Stimulated activated memory B cell treated with anti-CD40 and anti-IgM and Interleukin-4, amounts not matched to agents 10 μg/mL and 1 μg/mL and 100 μg/mL, for 72 hours (primary cell): ENCODE measurements at regions not wholly inside any gene's neighbourhood (a gene's known extent, or its start where the extent isn't known, plus 50 kb on each side); places are given as distances from the start of the nearest gene placed in this dataset.

Experiments used
- ATAC-seq: fragments of 150-1000 bp; cut with Tn5 transposase; 2 replicates; pipeline ENCODE4 v1.10.0; 2021
- H3K27ac Mint-ChIP-seq: one replicate; pipeline ENCODE4 v1.8.0; 2022; ENCODE audit warnings: mild to moderate bottlenecking, mixed read lengths
- H3K27me3 Mint-ChIP-seq: one replicate; pipeline ENCODE4 v1.8.0; 2022; ENCODE audit warnings: mixed read lengths
- H3K36me3 Mint-ChIP-seq: one replicate; pipeline ENCODE4 v1.8.0; 2022; ENCODE audit warnings: mixed read lengths
- H3K4me1 Mint-ChIP-seq: one replicate; pipeline ENCODE4 v1.8.0; 2022; ENCODE audit warnings: mixed read lengths
- H3K4me3 Mint-ChIP-seq: one replicate; pipeline ENCODE4 v1.8.0; 2022; ENCODE audit warnings: mild to moderate bottlenecking, moderate library complexity, mixed read lengths
- H3K9me3 Mint-ChIP-seq: one replicate; pipeline ENCODE4 v1.8.0; 2022; ENCODE audit warnings: mixed read lengths

DNA sequence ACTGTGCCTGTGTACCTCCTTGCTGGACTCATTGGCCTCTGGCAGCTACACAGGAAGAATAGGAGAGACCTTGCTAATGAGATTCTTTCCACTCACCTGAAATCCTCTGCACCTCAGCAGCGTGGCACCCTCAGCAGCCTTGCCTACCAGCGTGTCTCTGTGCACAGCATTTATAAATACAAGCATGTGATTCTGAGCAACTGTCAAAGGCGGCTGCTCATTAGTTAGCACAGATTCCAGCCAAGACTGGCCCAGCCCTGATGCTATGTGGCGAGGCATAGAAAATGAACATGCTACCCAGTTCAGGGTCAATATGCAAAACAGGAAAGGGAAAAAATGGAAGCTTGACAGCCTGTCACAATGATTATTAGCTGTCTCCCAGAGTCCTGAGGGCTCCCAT is 298.0 kb downstream of the C4orf33 start:
- H3K27me3 Mint-ChIP-seq: no peaks in the 10 kb centered on the region
- peaks cover 1% of the 10 kb centered on the region for H3K9me3 Mint-ChIP-seq
- ATAC-seq: no peak
- no peaks in the 10 kb centered on the region for H3K4me1 Mint-ChIP-seq
- H3K36me3 Mint-ChIP-seq: no peaks in the 10 kb centered on the region
- no peak overlapping the region for H3K27ac Mint-ChIP-seq
- H3K4me3 Mint-ChIP-seq: no peak overlapping the region

DNA sequence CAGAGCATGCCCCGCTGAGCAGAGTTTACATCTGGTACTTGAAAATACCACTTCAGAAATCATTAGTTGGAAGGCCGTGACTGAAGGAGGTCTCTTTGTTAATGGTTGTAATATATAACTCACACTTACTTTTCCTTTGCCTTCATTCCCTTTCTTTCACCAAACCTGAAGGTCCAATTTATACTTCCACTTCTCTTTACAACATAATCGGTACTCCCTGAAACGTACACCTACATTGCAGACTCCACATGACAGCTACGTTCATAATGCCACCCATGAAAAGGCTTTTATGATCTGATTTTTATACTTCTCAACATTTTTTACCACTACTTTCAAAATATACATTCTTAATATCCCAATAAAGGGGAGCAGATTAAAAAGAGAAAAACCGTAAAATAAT is 298.7 kb downstream of the C4orf33 start:
- no peaks in the 10 kb centered on the region for H3K36me3 Mint-ChIP-seq
- H3K4me1 Mint-ChIP-seq: no peaks in the 10 kb centered on the region
- ATAC-seq: no peak
- H3K27ac Mint-ChIP-seq: no peak overlapping the region
- no peaks in the 10 kb centered on the region for H3K27me3 Mint-ChIP-seq
- H3K4me3 Mint-ChIP-seq: no peak overlapping the region
- H3K9me3 Mint-ChIP-seq: peaks cover 5% of the 10 kb centered on the region

DNA sequence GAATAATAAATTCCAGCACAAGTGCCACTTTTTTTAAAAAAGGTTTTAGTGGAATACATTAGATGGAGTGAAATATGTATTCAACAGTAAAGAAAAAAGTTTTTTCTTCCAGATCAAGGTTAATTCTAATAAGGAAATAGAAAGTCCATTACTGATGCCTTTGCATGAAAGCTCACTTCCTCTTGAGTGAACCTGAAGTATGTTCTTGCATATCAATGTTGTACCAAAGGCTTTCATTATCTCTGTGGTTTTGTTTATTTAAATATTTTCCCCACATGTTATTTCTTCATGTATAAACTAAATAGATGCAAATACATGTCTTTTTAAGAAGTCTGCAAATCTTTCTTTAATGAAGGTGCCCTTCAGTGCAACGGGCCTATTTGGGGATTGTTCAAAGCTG is 307.9 kb downstream of the C4orf33 start:
- Mint-ChIP-seq H3K9me3 (peaks cover 5% of the 10 kb centered on the region), H3K36me3 (no peaks in the 10 kb centered on the region), H3K4me3 (no peak overlapping the region), H3K27me3 (no peaks in the 10 kb centered on the region), H3K4me1 (no peaks in the 10 kb centered on the region), H3K27ac (no peak overlapping the region)
- ATAC-seq: no peak

DNA sequence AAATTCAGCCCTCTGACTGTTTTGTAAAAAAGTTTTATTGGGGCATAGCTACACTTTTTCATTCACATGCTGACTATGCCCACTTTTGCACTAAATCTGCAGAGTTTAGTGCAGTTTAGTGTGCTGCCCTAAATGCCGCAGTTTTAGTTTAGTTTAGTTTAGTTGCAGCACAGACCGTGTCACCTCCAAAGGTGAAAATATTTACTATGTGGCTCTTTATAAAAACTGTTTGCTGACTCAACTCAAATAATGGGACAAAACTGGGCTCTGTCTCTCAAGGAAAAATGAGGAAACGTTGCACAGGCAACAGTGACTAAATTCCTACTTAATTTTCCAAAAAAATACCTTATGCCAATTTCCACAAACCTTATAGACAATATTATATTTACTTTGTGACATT is 314.2 kb downstream of the C4orf33 start:
- no peaks in the 10 kb centered on the region for H3K36me3 Mint-ChIP-seq
- no peak overlapping the region for H3K4me3 Mint-ChIP-seq
- H3K9me3 Mint-ChIP-seq: no peaks in the 10 kb centered on the region
- ATAC-seq: no peak
- no peak overlapping the region for H3K27ac Mint-ChIP-seq
- H3K27me3 Mint-ChIP-seq: no peaks in the 10 kb centered on the region
- H3K4me1 Mint-ChIP-seq: no peaks in the 10 kb centered on the region

DNA sequence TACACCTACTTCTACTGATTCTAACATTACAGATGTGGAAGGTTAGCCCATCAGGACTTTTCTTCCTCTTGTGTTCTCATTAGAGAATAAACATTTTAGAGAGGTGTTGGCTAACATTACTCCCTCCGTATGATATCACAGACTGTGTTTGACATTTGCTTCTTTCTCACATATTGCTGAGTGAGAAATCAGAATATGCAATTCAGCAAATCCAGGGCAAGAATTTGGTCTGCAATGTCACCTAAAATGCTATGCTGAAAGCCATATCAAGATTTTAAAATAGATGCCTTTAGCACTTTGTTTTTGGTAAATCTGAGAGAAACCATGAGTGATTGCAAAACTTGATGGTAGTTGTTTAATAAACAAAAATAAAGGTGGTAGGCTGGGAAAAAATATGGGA is 319.1 kb downstream of the C4orf33 start:
- ATAC-seq: no peak
- Mint-ChIP-seq H3K4me3 (no peak overlapping the region), H3K27me3 (no peaks in the 10 kb centered on the region), H3K9me3 (peaks cover 3% of the 10 kb centered on the region), H3K36me3 (no peaks in the 10 kb centered on the region), H3K27ac (no peak overlapping the region), H3K4me1 (no peaks in the 10 kb centered on the region)

DNA sequence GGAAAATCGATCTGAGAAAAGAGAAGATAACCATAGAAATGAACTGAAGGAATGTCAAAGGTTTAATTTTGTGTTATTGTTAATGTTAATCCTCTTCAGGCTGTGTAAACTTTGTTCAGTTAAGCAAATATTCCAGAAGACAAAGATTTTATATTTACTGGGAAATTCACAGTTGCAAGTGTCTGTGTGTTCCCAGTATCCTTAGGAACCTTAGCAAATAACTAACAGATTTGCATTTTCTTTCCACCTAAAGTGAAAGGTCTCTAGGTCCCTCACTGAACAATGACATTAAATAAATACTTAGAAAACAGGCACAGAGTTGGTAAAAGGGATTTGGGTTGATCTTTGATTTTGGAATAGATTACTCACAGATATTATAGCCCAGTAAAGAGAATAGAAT is 324.7 kb downstream of the C4orf33 start:
- no peaks in the 10 kb centered on the region for H3K36me3 Mint-ChIP-seq
- no peak overlapping the region for H3K4me3 Mint-ChIP-seq
- H3K4me1 Mint-ChIP-seq: no peaks in the 10 kb centered on the region
- no peaks in the 10 kb centered on the region for H3K27me3 Mint-ChIP-seq
- H3K27ac Mint-ChIP-seq: no peak overlapping the region
- ATAC-seq: no peak
- H3K9me3 Mint-ChIP-seq: peaks cover 3% of the 10 kb centered on the region

DNA sequence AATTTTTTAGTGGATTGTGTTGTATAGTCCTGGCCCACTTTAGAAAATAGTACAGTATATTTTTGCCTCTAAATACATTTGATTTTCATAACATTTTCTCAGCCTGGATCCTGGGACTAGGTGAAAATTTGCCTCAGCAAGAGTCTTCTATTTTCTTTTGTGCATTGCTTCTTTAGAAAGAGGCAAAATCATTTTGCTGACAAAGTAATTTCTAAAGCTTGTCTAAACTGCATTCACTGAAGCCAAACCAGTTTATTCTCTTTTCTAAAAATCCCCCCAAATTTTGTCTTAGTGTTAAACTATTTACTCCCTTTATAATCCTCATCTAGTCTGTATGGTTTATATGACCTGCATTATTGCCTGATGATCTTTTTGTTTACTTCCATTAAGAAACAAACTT is 326.3 kb downstream of the C4orf33 start:
- Mint-ChIP-seq H3K9me3 (no peaks in the 10 kb centered on the region), H3K36me3 (no peaks in the 10 kb centered on the region), H3K4me1 (no peaks in the 10 kb centered on the region), H3K27me3 (no peaks in the 10 kb centered on the region), H3K27ac (no peak overlapping the region), H3K4me3 (no peak overlapping the region)
- no peak for ATAC-seq

DNA sequence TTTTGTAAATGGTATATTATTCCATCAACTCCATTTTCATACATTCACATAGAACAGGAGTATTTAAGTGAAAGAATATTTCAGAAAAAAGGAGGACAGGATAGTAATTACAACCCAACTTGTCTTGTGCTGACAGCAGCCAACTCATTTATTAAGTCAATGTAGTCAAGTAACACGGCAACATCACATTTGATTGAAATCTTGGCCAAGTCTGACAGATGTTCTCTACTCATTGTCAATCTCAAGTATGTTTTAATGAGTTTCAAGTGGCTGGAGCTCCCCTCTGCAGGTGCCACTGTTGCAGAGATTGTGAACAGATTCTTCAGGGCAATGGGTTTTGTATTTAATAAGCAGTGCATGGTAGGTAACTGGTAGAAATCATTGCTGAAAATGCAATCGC is 332.5 kb downstream of the C4orf33 start:
- no peak for ATAC-seq
- H3K9me3 Mint-ChIP-seq: no peaks in the 10 kb centered on the region
- H3K27ac Mint-ChIP-seq: no peak overlapping the region
- no peak overlapping the region for H3K4me3 Mint-ChIP-seq
- H3K36me3 Mint-ChIP-seq: no peaks in the 10 kb centered on the region
- no peaks in the 10 kb centered on the region for H3K4me1 Mint-ChIP-seq
- no peaks in the 10 kb centered on the region for H3K27me3 Mint-ChIP-seq

DNA sequence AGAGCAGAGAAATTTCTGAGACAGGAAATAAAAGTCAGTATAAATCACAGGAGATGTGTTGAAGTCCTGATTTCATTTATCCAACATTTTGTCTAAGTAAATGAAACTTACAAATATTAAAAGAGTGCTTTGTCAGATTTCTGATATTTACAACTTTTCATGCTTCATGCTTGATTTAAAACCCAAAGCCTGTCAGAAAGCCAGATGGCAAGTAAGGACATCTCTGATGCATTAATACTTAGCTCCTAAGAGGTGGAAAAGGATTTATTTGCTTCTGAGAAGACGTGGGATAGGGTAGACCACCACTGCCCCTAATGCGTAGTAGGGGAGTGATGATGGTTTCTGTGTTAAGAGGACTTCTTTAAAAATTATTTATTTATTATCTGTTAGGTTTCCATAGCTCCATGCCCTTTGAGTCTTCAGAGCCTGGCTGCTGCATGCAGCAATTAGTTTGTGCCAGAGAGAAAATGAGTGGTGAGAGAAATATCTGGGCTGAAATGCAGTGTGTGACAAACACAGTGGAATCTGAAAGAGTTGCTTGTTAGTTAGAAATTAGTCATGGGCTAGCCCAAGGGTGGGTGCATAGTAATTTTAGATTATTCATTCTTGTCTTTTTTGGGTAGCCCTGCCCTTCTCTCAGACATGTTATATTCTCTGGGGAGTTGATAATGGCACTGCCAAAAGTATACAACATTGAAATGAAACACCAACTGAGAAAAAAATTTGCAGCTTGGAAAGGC is 333.8 kb downstream of the C4orf33 start:
- no peak overlapping the region for H3K27ac Mint-ChIP-seq
- H3K4me1 Mint-ChIP-seq: no peaks in the 10 kb centered on the region
- H3K9me3 Mint-ChIP-seq: no peaks in the 10 kb centered on the region
- no peak for ATAC-seq
- H3K27me3 Mint-ChIP-seq: no peaks in the 10 kb centered on the region
- no peaks in the 10 kb centered on the region for H3K36me3 Mint-ChIP-seq
- H3K4me3 Mint-ChIP-seq: no peak overlapping the region

DNA sequence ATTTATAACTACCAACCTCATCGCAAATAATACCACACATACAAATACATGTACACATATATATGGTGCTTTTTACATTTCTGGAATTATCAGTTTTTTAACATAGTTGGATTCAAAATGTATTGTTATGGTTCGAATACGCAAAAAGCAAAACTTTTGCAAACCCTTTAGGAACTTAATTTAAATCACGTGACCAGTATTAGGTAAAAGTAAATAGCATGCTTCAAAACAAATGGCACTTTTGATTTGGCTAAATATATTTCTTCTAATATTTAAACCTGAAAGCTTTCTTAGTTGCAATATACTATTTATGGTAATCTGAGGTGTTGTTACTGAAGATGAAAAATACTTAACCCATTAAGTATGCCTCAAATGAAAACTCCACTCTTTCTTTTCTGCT is 341.4 kb downstream of the C4orf33 start:
- no peaks in the 10 kb centered on the region for H3K27me3 Mint-ChIP-seq
- H3K4me3 Mint-ChIP-seq: no peak overlapping the region
- no peaks in the 10 kb centered on the region for H3K36me3 Mint-ChIP-seq
- H3K4me1 Mint-ChIP-seq: no peaks in the 10 kb centered on the region
- no peaks in the 10 kb centered on the region for H3K9me3 Mint-ChIP-seq
- ATAC-seq: no peak
- H3K27ac Mint-ChIP-seq: no peak overlapping the region

DNA sequence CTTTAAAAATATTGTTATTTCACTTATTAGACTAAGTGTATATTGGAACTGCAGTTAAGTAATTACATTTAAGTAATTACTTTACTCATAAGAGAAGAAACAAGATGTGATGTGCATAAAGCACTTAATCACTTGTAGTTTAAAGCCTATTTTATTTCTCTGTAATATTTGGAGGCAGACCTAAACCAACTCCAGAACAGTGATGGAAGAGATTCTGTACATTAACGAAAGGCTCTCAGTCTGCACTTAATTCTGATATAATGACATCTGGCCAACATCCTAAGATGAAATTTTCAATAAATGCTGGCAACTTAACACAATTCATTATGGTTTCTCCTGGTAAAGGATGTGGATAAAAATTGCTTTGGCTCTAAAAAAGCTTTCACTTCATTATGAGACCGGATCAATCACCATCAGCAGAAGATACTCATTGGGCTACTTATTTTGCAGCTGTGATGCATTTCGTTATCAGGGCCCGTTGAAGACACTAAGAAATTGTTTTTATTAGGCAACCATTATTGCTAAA is 342.6 kb downstream of the C4orf33 start:
- H3K4me1 Mint-ChIP-seq: no peaks in the 10 kb centered on the region
- H3K4me3 Mint-ChIP-seq: no peak overlapping the region
- H3K36me3 Mint-ChIP-seq: no peaks in the 10 kb centered on the region
- no peaks in the 10 kb centered on the region for H3K27me3 Mint-ChIP-seq
- H3K27ac Mint-ChIP-seq: no peak overlapping the region
- no peak for ATAC-seq
- H3K9me3 Mint-ChIP-seq: no peaks in the 10 kb centered on the region

DNA sequence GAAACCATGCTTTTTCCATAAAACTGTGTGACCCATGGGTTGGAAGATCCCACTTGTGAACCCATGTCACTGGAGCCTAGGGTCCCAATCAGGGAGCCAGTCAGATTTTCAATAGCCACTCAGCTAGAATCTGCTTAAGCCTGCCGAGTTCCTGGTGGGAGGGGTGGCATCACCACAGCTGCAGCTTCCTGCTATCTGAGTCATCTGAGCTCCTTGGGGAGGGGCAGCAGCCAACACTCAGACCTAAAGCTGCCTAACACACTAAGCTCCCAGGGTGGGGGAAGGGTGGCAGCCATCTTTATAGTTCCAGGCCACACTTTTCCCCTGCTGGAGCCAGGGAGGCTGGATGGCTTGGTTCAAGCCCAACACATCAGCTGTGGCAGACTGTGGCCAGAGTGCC is 350.1 kb downstream of the C4orf33 start:
- H3K27ac Mint-ChIP-seq: no peak overlapping the region
- no peaks in the 10 kb centered on the region for H3K9me3 Mint-ChIP-seq
- no peaks in the 10 kb centered on the region for H3K27me3 Mint-ChIP-seq
- no peak for ATAC-seq
- H3K4me1 Mint-ChIP-seq: no peaks in the 10 kb centered on the region
- H3K36me3 Mint-ChIP-seq: no peaks in the 10 kb centered on the region
- no peak overlapping the region for H3K4me3 Mint-ChIP-seq

DNA sequence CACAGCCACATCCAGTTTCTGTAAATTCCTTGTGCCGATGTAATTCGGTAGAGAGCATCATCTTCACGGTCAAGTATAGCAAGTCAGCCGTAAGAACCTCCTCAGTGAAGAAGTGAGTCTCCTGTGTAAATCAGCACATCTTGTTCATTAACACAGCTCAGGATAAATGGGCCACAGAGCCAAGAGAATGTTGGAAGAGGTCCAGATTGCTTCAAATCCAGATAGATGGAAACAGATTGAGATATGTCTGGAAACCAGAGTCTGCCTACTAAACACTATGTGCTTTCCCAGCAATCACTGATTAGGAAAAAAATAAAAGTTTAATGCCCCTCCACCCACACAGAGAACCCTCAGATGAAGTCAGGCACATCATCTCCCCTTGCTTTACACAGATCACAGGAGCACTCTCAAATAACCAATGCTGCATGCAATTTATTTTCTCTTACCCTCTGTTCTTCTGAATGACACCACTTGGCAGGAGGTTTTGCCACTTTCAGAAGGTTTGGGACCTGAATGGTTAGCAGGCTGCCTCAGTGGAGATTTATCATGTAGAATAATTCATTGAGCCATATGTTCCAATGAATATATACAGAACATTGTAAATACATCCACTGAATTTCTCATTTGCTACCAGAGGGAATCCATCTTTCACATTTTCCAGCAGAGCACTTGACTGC is 357.7 kb downstream of the C4orf33 start:
- no peak overlapping the region for H3K27ac Mint-ChIP-seq
- no peaks in the 10 kb centered on the region for H3K9me3 Mint-ChIP-seq
- H3K4me1 Mint-ChIP-seq: no peaks in the 10 kb centered on the region
- no peak overlapping the region for H3K4me3 Mint-ChIP-seq
- no peaks in the 10 kb centered on the region for H3K36me3 Mint-ChIP-seq
- H3K27me3 Mint-ChIP-seq: no peaks in the 10 kb centered on the region
- ATAC-seq: no peak

DNA sequence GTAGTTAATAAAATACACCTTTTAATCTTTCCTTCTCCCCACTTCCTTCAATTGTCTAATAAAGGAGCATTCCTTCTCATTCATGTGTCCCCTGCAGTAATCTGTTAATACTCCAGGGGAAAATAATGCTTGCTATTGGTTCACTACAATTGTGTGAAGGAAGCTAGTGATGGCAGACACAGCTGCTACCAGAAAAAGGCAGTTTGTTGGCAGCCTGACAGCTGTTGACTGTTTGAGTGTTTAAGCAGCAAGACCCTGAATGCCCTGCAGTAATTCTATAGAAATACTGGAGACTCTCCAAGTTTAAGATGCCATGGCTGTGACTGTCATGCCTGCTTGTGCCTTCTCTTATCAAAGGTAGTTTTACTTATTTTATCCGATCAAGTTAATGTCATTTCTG is 359.5 kb downstream of the C4orf33 start:
- no peak for ATAC-seq
- Mint-ChIP-seq H3K4me1 (no peaks in the 10 kb centered on the region), H3K36me3 (no peaks in the 10 kb centered on the region), H3K27me3 (no peaks in the 10 kb centered on the region), H3K4me3 (no peak overlapping the region), H3K27ac (no peak overlapping the region), H3K9me3 (no peaks in the 10 kb centered on the region)

DNA sequence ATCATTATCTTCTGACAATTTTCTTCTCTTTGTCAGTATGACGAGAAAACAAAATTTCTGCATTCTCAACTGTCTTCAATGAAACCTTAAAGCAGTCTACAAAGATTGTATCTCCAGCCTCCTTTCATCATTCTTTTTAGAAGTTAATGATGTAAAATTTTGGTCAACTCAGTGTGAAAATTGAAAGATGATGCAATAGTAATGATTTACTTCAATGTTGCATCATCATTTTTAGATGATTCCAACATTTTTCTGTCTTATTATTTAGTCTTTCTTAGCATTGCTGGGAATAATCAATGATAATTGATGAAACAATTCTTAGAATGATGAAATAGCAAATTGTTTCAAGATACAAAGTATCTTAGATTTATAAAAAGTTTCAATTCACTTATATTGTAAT is 372.7 kb downstream of the C4orf33 start:
- Mint-ChIP-seq H3K36me3 (no peaks in the 10 kb centered on the region), H3K9me3 (peaks cover 7% of the 10 kb centered on the region), H3K27ac (no peak overlapping the region), H3K4me1 (no peaks in the 10 kb centered on the region), H3K27me3 (no peaks in the 10 kb centered on the region), H3K4me3 (no peak overlapping the region)
- no peak for ATAC-seq

DNA sequence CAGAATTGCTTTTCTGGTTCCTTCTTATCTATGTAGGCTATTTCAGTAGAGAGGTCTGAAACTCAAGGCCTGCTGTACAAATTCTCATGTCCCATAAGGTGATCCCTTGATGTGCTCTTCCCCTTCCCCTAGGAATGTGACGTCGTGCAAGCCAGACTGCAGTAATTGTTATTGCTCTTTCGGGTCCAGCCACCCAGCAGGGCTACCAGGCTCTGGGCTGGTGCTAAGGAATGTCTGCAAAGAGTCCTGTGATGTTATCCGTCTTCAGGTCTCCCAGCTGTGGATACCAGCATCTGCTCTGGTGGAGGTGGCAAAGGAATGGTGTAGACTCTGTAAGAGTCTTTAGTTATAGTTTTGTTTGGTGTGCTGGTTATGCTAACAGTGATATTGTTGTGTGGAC is 378.7 kb downstream of the C4orf33 start:
- no peaks in the 10 kb centered on the region for H3K27me3 Mint-ChIP-seq
- no peak overlapping the region for H3K4me3 Mint-ChIP-seq
- peaks cover 14% of the 10 kb centered on the region for H3K9me3 Mint-ChIP-seq
- no peak overlapping the region for H3K27ac Mint-ChIP-seq
- no peak for ATAC-seq
- H3K36me3 Mint-ChIP-seq: no peaks in the 10 kb centered on the region
- no peaks in the 10 kb centered on the region for H3K4me1 Mint-ChIP-seq
